ENCODE measurements at regions not wholly inside any gene's neighbourhood (a gene's known extent, or its start where the extent isn't known, plus 50 kb on each side); places are given as distances from the start of the nearest gene placed in this dataset.

DNA sequence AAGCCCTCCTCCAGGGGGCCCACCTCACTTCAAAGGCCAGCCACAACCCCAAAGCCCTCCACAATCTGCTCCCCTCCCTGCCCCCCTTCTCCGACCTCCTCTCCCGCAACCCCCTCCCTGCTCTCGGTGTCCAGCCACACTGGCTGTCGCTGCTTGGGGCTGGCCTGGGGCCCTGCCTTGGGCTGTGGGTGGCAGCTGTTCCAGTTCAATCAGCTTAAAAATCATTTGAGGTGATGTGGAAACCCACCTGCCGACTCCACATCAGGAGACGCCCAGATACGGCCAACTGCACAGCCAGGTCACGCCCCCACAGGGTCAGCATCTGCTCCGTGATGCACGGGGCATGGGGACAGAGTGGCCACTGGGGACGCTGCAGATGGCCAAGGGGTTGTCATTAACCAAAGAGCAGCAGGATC is 107.0 kb upstream of the MVB12B start:
- Histone ChIP-seq H3K36me3 (ENCODE audit: control insufficient read depth in 1 of 2, insufficient read depth in 2 of 2, low read length in 2 of 2) (no peaks in the 10 kb centered on the region), H3K27me3 (ENCODE audit: insufficient read depth, low read length) (no peaks in the 10 kb centered on the region), H3K9ac (ENCODE audit: low read length) (no peak overlapping the region), H3K4me1 (ENCODE audit: control insufficient read depth in 1 of 2, insufficient read depth in 2 of 2, low read length in 2 of 2) (no peaks in the 10 kb centered on the region), H3K9me3 (ENCODE audit: control insufficient read depth in 1 of 2, insufficient read depth in 1 of 2, low read depth in 1 of 2, low read length in 2 of 2) (no peaks in the 10 kb centered on the region), H2AFZ (ENCODE audit: low read depth, low read length, poor library complexity, severe bottlenecking) (no peak overlapping the region), H4K20me1 (ENCODE audit: insufficient read depth) (no peaks in the 10 kb centered on the region), H3K27ac (ENCODE audit: low read depth, low read length) (no peak overlapping the region), H3K4me3 (replicated peaks in 1 of 2; ENCODE audit: low read depth in 1 of 2, low read length in 2 of 2) (no peak overlapping the region), H3K9me2 (ENCODE audit: insufficient read depth) (no peaks in the 10 kb centered on the region), H3K79me2 (ENCODE audit: insufficient read depth, low read length) (no peaks in the 10 kb centered on the region), H3K4me2 (ENCODE audit: low read length) (no peak overlapping the region)
- DNase-seq (ENCODE audit: low read depth, low spot score), result no peak
- RAD21 ChIA-PET (ENCODE audit: low non-redundant PET in 1 of 2, low total read pairs in 2 of 2, uncharacterized antibody in 2 of 2, unreplicated experiment in 2 of 2), result no interaction called here
- CTCF ChIA-PET, result no interaction called here
- no peak for ATAC-seq
- TF ChIP-seq, protein P1, sequence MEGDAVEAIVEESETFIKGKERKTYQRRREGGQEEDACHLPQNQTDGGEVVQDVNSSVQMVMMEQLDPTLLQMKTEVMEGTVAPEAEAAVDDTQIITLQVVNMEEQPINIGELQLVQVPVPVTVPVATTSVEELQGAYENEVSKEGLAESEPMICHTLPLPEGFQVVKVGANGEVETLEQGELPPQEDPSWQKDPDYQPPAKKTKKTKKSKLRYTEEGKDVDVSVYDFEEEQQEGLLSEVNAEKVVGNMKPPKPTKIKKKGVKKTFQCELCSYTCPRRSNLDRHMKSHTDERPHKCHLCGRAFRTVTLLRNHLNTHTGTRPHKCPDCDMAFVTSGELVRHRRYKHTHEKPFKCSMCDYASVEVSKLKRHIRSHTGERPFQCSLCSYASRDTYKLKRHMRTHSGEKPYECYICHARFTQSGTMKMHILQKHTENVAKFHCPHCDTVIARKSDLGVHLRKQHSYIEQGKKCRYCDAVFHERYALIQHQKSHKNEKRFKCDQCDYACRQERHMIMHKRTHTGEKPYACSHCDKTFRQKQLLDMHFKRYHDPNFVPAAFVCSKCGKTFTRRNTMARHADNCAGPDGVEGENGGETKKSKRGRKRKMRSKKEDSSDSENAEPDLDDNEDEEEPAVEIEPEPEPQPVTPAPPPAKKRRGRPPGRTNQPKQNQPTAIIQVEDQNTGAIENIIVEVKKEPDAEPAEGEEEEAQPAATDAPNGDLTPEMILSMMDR (IDR thresholded peaks at IDR 0.05 in 2 of 3, conservative IDR thresholded peaks at IDR 0.05 in 1 of 3; ENCODE audit: borderline replicate concordance in 1 of 3, insufficient read depth in 1 of 3, low read depth in 2 of 3, low read length in 2 of 3), result peak in 2 of 3 experiments; percentile 15 to 19; a peak in 2 of 6 replicates
- no peak for TF ChIP-seq EZH2phosphoT487 (IDR thresholded peaks at IDR 0.05; ENCODE audit: borderline replicate concordance)
- no peak for TF ChIP-seq ELF1 (IDR thresholded peaks at IDR 0.05; ENCODE audit: borderline replicate concordance, low read depth)
- POLR2A ChIA-PET, result no interaction called here
- BruUV-seq (replicated peaks), result no TSS peak
- intact Hi-C loops (cut with micrococcal nuclease), result loop anchor here (10.0 kb wide), 1 partner anchor 475 kb away; the partner anchor contains the start of gene PBX3

DNA sequence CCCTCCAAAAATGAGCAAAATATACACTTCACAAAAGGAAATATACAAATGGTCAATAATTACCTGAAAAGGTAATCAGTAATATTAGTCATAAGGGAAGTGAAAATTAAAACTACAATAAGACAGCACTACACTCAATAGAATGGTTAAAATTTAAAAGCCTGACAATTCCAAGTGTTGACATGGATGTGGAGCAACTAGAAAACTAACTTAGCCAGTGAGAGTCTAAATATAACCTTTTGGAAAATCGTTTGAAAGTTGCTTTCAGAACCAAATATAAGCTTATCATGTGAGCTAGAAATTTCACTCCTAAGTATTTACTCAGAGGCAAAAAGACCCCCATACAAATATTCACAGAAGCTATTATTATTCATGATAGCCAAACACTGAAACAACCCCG is 105.1 kb upstream of the MVB12B start:
- H3K27me3 ChIP-seq (ENCODE audit: insufficient read depth, low read length), result no peaks in the 10 kb centered on the region
- DNase-seq (ENCODE audit: low read depth, low spot score), result no peak
- H3K79me2 ChIP-seq (ENCODE audit: insufficient read depth, low read length), result no peaks in the 10 kb centered on the region
- BruUV-seq (replicated peaks), result no TSS peak
- intact Hi-C loops (cut with micrococcal nuclease), result loop anchor here (10.0 kb wide), 1 partner anchor 477 kb away; the partner anchor contains the start of gene PBX3
- no peaks in the 10 kb centered on the region for H3K9me2 ChIP-seq (ENCODE audit: insufficient read depth)
- ChIA-PET CTCF (no interaction called here), RAD21 (ENCODE audit: low non-redundant PET in 1 of 2, low total read pairs in 2 of 2, uncharacterized antibody in 2 of 2, unreplicated experiment in 2 of 2) (no interaction called here), POLR2A (no interaction called here)
- no peak overlapping the region for H3K9ac ChIP-seq (ENCODE audit: low read length)
- H3K27ac ChIP-seq (ENCODE audit: low read depth, low read length), result no peak overlapping the region
- H3K4me3 ChIP-seq (replicated peaks in 1 of 2; ENCODE audit: low read depth in 1 of 2, low read length in 2 of 2), result no peak overlapping the region
- no peak for TF ChIP-seq ZFX (IDR thresholded peaks at IDR 0.05)
- TF ChIP-seq EGR1 (IDR thresholded peaks at IDR 0.05; ENCODE audit: low read depth), result no peak
- TF ChIP-seq YY1 (IDR thresholded peaks at IDR 0.05; ENCODE audit: extremely low read depth, insufficient replicate concordance, low read depth, low read length), result no peak
- TF ChIP-seq CBX3 (IDR thresholded peaks at IDR 0.05; ENCODE audit: low read depth), result no peak
- no peak for TF ChIP-seq ZNF274 (IDR thresholded peaks at IDR 0.05; ENCODE audit: low read depth, low read length)
- no peak for TF ChIP-seq SIN3A (IDR thresholded peaks at IDR 0.05; ENCODE audit: low read depth)
- no peak overlapping the region for H2AFZ ChIP-seq (ENCODE audit: low read depth, low read length, poor library complexity, severe bottlenecking)
- H3K4me2 ChIP-seq (ENCODE audit: low read length), result no peak overlapping the region
- H3K36me3 ChIP-seq (ENCODE audit: control insufficient read depth in 1 of 2, insufficient read depth in 2 of 2, low read length in 2 of 2), result no peaks in the 10 kb centered on the region
- ATAC-seq, result no peak
- no peaks in the 10 kb centered on the region for H4K20me1 ChIP-seq (ENCODE audit: insufficient read depth)
- no peaks in the 10 kb centered on the region for H3K9me3 ChIP-seq (ENCODE audit: control insufficient read depth in 1 of 2, insufficient read depth in 1 of 2, low read depth in 1 of 2, low read length in 2 of 2)
- H3K4me1 ChIP-seq (ENCODE audit: control insufficient read depth in 1 of 2, insufficient read depth in 2 of 2, low read length in 2 of 2), result no peaks in the 10 kb centered on the region

Data from HCT116 (cell line).